ENCODE measurements at regions not wholly inside any gene's neighbourhood (a gene's known extent, or its start where the extent isn't known, plus 50 kb on each side); places are given as distances from the start of the nearest gene placed in this dataset.

DNA sequence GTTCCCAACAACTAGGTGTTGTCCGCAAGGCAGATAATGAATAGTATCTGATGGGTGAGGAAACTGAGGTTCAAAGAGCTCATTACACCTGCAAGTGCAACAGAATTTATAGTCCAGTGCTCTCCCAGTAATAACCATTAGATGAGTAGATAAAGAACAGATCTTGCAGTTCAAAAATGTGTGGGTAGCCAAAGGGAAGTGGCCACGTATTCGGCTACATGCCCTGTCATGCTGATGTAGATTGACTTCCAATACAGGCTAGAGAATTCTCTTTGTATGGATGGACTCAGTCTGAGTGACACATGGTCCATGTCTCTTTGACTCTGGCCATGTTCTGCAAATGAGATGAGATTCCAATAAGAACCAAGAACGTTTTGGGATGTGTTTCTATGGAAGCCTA is 187.9 kb upstream of the LPP start:
- POLR2A ChIA-PET: no interaction called here
- CTCF ChIA-PET: no interaction called here
- TF ChIP-seq ELF4 (IDR thresholded peaks at IDR 0.05) (no peak), CTBP1 (IDR thresholded peaks at IDR 0.05; ENCODE audit: borderline replicate concordance) (no peak), L3MBTL2 (conservative IDR thresholded peaks at IDR 0.05) (no peak), FOXA1 (IDR thresholded peaks at IDR 0.05) (no peak), FOXM1 (IDR thresholded peaks at IDR 0.05; ENCODE audit: borderline replicate concordance) (no peak), SP1 (IDR thresholded peaks at IDR 0.05) (no peak), SUZ12 (IDR thresholded peaks at IDR 0.05) (no peak), BHLHE40 (IDR thresholded peaks at IDR 0.05; ENCODE audit: borderline replicate concordance) (no peak), LEF1 (IDR thresholded peaks at IDR 0.05; ENCODE audit: borderline replicate concordance) (no peak), ARNT (IDR thresholded peaks at IDR 0.05) (no peak), TARDBP (IDR thresholded peaks at IDR 0.05) (no peak)
- TF ChIP-seq, protein P1, sequence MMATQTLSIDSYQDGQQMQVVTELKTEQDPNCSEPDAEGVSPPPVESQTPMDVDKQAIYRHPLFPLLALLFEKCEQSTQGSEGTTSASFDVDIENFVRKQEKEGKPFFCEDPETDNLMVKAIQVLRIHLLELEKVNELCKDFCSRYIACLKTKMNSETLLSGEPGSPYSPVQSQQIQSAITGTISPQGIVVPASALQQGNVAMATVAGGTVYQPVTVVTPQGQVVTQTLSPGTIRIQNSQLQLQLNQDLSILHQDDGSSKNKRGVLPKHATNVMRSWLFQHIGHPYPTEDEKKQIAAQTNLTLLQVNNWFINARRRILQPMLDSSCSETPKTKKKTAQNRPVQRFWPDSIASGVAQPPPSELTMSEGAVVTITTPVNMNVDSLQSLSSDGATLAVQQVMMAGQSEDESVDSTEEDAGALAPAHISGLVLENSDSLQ (IDR thresholded peaks at IDR 0.05): no peak
- DNase-seq (ENCODE audit: extremely low spot score): no peak

DNA sequence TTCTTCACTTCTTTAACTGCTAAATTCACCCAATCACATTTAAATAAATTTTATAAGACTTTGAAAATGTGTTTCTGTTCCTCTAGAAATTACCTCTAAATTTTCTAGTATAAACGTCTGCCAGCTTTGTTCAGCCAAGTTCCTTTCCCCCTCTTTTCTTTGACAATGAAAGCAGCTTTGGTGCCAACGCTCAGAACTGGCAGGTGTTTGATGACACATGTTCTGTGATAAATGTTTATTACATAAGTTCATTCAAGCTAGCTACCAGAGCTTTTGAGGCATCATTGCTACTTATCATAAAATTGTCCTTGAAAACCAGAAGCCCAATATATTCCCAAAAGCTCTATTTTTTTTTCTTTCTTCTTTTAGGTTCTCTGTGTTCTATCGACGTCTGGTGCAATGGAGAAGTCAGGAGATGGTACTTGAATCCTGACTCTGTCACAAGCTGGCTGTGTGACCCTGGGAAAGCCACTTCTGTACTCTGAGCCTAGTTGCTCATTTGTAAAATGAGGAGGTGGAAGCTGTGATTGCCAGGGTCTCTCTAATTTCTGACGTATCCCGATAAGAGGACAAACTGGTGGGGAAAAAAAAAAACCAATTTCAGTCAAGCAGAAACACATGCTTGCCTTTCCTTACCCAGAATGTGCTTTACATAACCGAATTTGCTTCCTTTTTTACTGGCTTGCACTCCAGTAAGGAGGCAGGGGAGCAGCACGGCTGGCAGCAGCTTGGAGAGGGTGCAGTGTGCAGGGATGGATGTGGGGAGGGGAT is 187.1 kb upstream of the LPP start:
- POLR2A ChIA-PET: no interaction called here
- DNase-seq (ENCODE audit: extremely low spot score): no peak
- no peak for TF ChIP-seq NFRKB (IDR thresholded peaks at IDR 0.05)
- no peak for TF ChIP-seq FOXK2 (IDR thresholded peaks at IDR 0.05)
- TF ChIP-seq FOXA1 (IDR thresholded peaks at IDR 0.05): no peak
- TF ChIP-seq HDGF (IDR thresholded peaks at IDR 0.05; ENCODE audit: borderline replicate concordance): no peak
- TF ChIP-seq LEF1 (IDR thresholded peaks at IDR 0.05; ENCODE audit: borderline replicate concordance): no peak
- TF ChIP-seq, protein P1 (IDR thresholded peaks at IDR 0.05): no peak
- no peak for TF ChIP-seq ARNT (IDR thresholded peaks at IDR 0.05)
- no peak for TF ChIP-seq CTBP1 (IDR thresholded peaks at IDR 0.05; ENCODE audit: borderline replicate concordance)
- no peak for TF ChIP-seq FOXM1 (IDR thresholded peaks at IDR 0.05; ENCODE audit: borderline replicate concordance)
- TF ChIP-seq TARDBP (IDR thresholded peaks at IDR 0.05): no peak
- no peak for TF ChIP-seq SP1 (IDR thresholded peaks at IDR 0.05)
- CTCF ChIA-PET: no interaction called here

DNA sequence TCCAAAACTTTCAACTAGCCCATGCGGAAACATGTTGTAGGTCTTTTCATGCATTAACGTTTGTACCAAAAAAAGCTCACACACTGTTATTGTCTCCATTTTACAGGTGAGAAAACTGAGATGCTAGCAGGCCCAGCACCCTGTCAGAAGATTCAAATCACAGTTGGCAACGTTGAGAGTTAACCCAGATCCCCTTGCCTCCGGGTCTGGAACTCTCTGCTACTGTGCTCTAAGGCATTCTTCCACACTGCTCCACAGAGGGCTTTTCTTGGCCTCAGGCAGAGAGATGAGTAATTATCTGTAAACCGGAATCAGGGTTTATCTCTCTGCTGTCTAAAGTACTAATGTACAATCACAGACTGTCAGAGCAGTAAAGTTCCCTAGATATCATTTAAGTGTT is 186.0 kb upstream of the LPP start:
- CTCF ChIA-PET: no interaction called here
- TF ChIP-seq SUZ12 (IDR thresholded peaks at IDR 0.05): no peak
- no peak for TF ChIP-seq BHLHE40 (IDR thresholded peaks at IDR 0.05; ENCODE audit: borderline replicate concordance)
- no peak for TF ChIP-seq CTBP1 (IDR thresholded peaks at IDR 0.05; ENCODE audit: borderline replicate concordance)
- no peak for TF ChIP-seq FOXK2 (IDR thresholded peaks at IDR 0.05)
- TF ChIP-seq ARNT (IDR thresholded peaks at IDR 0.05): no peak
- no peak for TF ChIP-seq FOXM1 (IDR thresholded peaks at IDR 0.05; ENCODE audit: borderline replicate concordance)
- TF ChIP-seq, protein P1 (IDR thresholded peaks at IDR 0.05): no peak
- TF ChIP-seq SP1 (IDR thresholded peaks at IDR 0.05): no peak
- TF ChIP-seq L3MBTL2 (conservative IDR thresholded peaks at IDR 0.05): no peak
- TF ChIP-seq LEF1 (IDR thresholded peaks at IDR 0.05; ENCODE audit: borderline replicate concordance): no peak
- no peak for TF ChIP-seq HDGF (IDR thresholded peaks at IDR 0.05; ENCODE audit: borderline replicate concordance)
- TF ChIP-seq FOXA1 (IDR thresholded peaks at IDR 0.05): no peak
- POLR2A ChIA-PET: no interaction called here
- no peak for DNase-seq (ENCODE audit: extremely low spot score)

DNA sequence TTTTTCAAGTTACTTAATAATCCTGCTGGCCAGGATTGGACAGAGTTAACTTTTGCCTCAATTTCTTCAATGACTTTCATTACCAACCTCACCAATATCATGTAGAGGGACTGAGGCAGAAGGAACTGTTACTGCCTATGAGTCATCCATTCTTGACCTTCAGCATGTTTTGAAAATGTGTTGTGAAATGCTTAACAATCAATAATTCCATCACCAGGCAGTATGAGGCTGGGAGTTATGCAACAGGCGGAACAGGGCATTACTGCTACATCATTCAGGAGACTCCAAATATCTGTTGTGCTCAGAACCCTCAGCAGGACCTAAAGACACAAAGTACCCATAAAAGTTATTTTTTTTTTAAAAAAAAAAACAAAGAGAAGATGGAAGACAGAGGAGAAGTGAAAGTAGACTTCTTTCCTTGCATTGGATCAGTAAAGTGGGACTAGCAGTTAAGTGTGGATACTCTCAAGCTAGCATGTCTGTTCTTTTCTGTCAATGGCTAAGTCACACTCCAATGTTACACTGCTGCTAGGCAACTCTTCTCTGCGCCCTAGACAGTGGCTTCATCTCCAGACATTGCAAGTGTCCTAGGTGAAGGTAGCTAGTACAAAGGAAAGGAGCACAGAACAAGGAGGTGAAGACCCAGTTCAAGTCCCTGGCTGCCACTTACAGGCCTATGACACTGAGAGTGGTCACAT is 184.9 kb upstream of the LPP start:
- CTCF ChIA-PET: no interaction called here
- DNase-seq (ENCODE audit: extremely low spot score): no peak
- TF ChIP-seq LEF1 (IDR thresholded peaks at IDR 0.05; ENCODE audit: borderline replicate concordance) (no peak), ARNT (IDR thresholded peaks at IDR 0.05) (no peak), SUZ12 (IDR thresholded peaks at IDR 0.05) (no peak), FOXK2 (IDR thresholded peaks at IDR 0.05) (no peak), L3MBTL2 (conservative IDR thresholded peaks at IDR 0.05) (no peak), FOXA1 (IDR thresholded peaks at IDR 0.05) (no peak), HDGF (IDR thresholded peaks at IDR 0.05; ENCODE audit: borderline replicate concordance) (no peak), NFRKB (IDR thresholded peaks at IDR 0.05) (no peak), SP1 (IDR thresholded peaks at IDR 0.05) (no peak)
- TF ChIP-seq, protein P1 (IDR thresholded peaks at IDR 0.05): no peak
- POLR2A ChIA-PET: no interaction called here

DNA sequence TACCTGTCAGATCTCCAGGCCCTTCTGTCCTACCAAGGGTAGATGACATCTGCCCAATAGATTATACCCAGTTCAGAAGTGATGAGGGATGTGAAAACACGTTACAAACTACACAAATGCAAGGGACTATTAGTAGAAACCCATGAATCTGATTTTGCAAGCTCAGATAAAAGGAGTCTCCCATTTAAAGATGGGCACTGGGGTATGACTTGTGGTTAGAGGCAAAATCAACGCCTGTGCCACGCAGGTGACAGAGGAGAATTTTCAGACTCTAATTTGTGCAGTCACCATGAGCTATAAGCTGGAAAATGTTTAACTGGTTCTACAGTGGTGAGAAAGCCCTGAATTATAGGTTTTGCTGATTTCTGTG is 184.4 kb upstream of the LPP start:
- TF ChIP-seq, protein P1 (IDR thresholded peaks at IDR 0.05): no peak
- TF ChIP-seq SUZ12 (IDR thresholded peaks at IDR 0.05): no peak
- no peak for TF ChIP-seq LEF1 (IDR thresholded peaks at IDR 0.05; ENCODE audit: borderline replicate concordance)
- no peak for TF ChIP-seq BHLHE40 (IDR thresholded peaks at IDR 0.05; ENCODE audit: borderline replicate concordance)
- TF ChIP-seq L3MBTL2 (conservative IDR thresholded peaks at IDR 0.05): no peak
- TF ChIP-seq TARDBP (IDR thresholded peaks at IDR 0.05): no peak
- TF ChIP-seq ARNT (IDR thresholded peaks at IDR 0.05): no peak
- no peak for TF ChIP-seq FOXA1 (IDR thresholded peaks at IDR 0.05)
- TF ChIP-seq FOXK2 (IDR thresholded peaks at IDR 0.05): no peak
- no peak for TF ChIP-seq FOXM1 (IDR thresholded peaks at IDR 0.05; ENCODE audit: borderline replicate concordance)
- TF ChIP-seq ZNF384 (IDR thresholded peaks at IDR 0.05): no peak
- no peak for TF ChIP-seq SP1 (IDR thresholded peaks at IDR 0.05)
- POLR2A ChIA-PET: no interaction called here
- CTCF ChIA-PET: no interaction called here
- DNase-seq (ENCODE audit: extremely low spot score): no peak

Data from HEK293T (cell line).